Astrocyte of the spinal cord (primary cell): ENCODE measurements at regions not wholly inside any gene's neighbourhood (a gene's known extent, or its start where the extent isn't known, plus 50 kb on each side); places are given as distances from the start of the nearest gene placed in this dataset.
A peak's percentile ranks its signal among the peaks of the same experiment; 100 is the strongest.

Experiments used
- DNase-seq: peaks from one replicate; pipeline ENCODE4 v3.0.0; 2011; ENCODE audit warnings: low read depth, low spot score
- H3K4me3 ChIP-seq: 2 replicates; pipeline ENCODE4 v1.5.1; 2011; ENCODE audit warnings: low read depth, mild to moderate bottlenecking, low read length, moderate library complexity
- CTCF ChIP-seq: IDR thresholded peaks from 2 replicates; pipeline ENCODE4 v1.5.1; 2012; ENCODE audit warnings: low read depth, mild to moderate bottlenecking, low read length, inconsistent platforms
- in situ Hi-C: cut with HindIII; loops from 2 replicates; pipeline ENCODE4 v1.10.0; 2017; ENCODE audit warnings: low sequenced_read_pairs

- H3K4me3 ChIP-seq: no peak overlapping the region
- in situ Hi-C loops: no loop called here
- TF ChIP-seq CTCF: no peak
- no peak for DNase-seq
These were observed 451.2 kb downstream of the FAT4 start for GRCh38 chr4:125765941-125766340.

GRCh38 chr4:125770814-125771398 lies 456.2 kb downstream of the FAT4 start:
- DNase-seq: no peak
- no peak for TF ChIP-seq CTCF
- no peak overlapping the region for H3K4me3 ChIP-seq
- in situ Hi-C loops: no loop called here

- DNase-seq: no peak
- no peak overlapping the region for H3K4me3 ChIP-seq
- no peak for TF ChIP-seq CTCF
- in situ Hi-C loops: no loop called here
These were observed 457.9 kb downstream of the FAT4 start for GRCh38 chr4:125772680-125773079.

GRCh38 chr4:125773502-125773901 lies 458.7 kb downstream of the FAT4 start:
- no peak overlapping the region for H3K4me3 ChIP-seq
- TF ChIP-seq CTCF: no peak
- no peak for DNase-seq
- in situ Hi-C loops: no loop called here

DNA sequence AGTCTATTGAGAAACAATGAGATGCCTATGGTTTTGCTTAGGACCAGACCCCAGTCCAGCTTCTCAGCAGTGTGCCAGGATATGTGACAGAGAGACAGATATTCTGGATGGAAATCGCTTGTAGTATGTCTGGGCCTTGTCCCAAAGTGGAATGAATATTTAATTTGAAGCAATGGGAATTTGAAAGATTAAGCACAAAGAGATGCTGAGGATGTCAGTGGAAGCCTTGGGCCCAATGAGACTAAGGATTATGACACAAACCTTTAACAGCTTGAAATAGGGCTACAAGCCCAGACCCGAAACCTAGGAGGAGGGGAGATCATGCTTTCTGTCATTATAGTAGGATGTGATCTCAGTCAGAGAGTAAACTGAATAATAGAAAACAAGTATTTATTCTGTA lies 459.2 kb downstream of the FAT4 start:
- H3K4me3 ChIP-seq: no peak overlapping the region
- DNase-seq: no peak
- TF ChIP-seq CTCF: no peak
- in situ Hi-C loops: no loop called here

DNA sequence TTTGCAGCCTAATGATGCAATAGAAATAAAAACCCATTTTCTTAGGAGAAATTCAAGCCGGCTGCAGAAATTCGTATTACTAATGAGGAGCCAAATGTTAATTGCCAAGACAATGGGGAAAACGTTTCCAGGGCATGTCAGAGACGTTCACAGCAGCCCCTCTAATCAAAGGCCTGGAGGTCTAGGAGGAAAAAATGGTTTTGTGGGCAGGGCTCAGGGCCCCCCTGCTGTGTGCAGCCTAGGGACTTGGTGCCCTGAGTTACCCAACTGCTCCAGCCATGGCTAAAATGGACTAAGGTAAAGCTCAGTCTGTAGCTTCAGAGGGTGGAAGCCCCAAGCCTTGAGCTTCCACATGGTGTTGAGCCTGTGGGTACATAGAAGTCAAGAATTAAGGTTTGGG lies 461.4 kb downstream of the FAT4 start:
- in situ Hi-C loops: no loop called here
- no peak for TF ChIP-seq CTCF
- no peak overlapping the region for H3K4me3 ChIP-seq
- no peak for DNase-seq

- TF ChIP-seq CTCF: no peak
- in situ Hi-C loops: no loop called here
- peak; percentile 15 for DNase-seq
- H3K4me3 ChIP-seq: no peak overlapping the region
These were observed 465.4 kb downstream of the FAT4 start for GRCh38 chr4:125780164-125780563.
